ENCODE measurements at regions not wholly inside any gene's neighbourhood (a gene's known extent, or its start where the extent isn't known, plus 50 kb on each side); places are given as distances from the start of the nearest gene placed in this dataset.

DNA sequence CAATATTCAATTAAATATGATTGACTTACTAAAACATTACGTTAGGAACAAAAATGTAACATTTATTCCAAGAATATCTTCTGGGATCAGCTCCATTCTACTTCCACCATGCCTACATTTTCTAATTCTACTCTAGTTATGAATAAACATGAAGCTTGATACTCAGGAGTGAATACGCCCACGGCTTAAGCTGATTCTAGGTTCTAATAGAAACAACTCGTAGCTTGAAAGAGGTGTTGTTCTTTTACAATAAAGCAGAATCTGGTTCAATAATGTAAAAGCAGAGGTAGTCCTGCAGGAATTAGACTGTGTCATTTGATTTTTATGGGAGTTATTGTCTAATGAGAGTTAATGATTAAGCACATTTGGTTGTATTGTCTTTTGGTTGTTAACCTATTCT, 107.3 kb upstream of the OLIG3 start:
- TF ChIP-seq, protein P1, sequence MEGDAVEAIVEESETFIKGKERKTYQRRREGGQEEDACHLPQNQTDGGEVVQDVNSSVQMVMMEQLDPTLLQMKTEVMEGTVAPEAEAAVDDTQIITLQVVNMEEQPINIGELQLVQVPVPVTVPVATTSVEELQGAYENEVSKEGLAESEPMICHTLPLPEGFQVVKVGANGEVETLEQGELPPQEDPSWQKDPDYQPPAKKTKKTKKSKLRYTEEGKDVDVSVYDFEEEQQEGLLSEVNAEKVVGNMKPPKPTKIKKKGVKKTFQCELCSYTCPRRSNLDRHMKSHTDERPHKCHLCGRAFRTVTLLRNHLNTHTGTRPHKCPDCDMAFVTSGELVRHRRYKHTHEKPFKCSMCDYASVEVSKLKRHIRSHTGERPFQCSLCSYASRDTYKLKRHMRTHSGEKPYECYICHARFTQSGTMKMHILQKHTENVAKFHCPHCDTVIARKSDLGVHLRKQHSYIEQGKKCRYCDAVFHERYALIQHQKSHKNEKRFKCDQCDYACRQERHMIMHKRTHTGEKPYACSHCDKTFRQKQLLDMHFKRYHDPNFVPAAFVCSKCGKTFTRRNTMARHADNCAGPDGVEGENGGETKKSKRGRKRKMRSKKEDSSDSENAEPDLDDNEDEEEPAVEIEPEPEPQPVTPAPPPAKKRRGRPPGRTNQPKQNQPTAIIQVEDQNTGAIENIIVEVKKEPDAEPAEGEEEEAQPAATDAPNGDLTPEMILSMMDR (IDR thresholded peaks at IDR 0.05; ENCODE audit: low read length): no peak
- no peak for TF ChIP-seq EZH2 (optimal IDR thresholded peaks at IDR 0.05; ENCODE audit: low read depth, low read length)
